ENCODE measurements at regions not wholly inside any gene's neighbourhood (a gene's known extent, or its start where the extent isn't known, plus 50 kb on each side); places are given as distances from the start of the nearest gene placed in this dataset.

- no peak overlapping the region for H3K4me3 ChIP-seq
- H3K27me3 ChIP-seq: no peaks in the 10 kb centered on the region
- H3K9me3 ChIP-seq: peaks cover 1% of the 10 kb centered on the region
- no peaks in the 10 kb centered on the region for H3K36me3 ChIP-seq
- no peak for DNase-seq
- no peak overlapping the region for H3K27ac ChIP-seq
- intact Hi-C loops (cut with DNase I): no loop called here
- no peak for TF ChIP-seq CTCF (IDR thresholded peaks at IDR 0.05)
- no peak for ATAC-seq
- H3K4me1 ChIP-seq: no peaks in the 10 kb centered on the region
These were observed 1439.0 kb upstream of the SPRY2 start for GRCh38 chr13:81779876-81780275.

GRCh38 chr13:81778350-81778749 lies 1437.4 kb upstream of the SPRY2 start:
- Histone ChIP-seq H3K36me3 (no peaks in the 10 kb centered on the region), H3K9me3 (no peaks in the 10 kb centered on the region), H3K4me3 (no peak overlapping the region), H3K4me1 (no peaks in the 10 kb centered on the region), H3K27ac (no peak overlapping the region), H3K27me3 (no peaks in the 10 kb centered on the region)
- ATAC-seq (no peak), DNase-seq (no peak)
- TF ChIP-seq CTCF (IDR thresholded peaks at IDR 0.05): no peak
- intact Hi-C loops (cut with DNase I): no loop called here

- no peaks in the 10 kb centered on the region for H3K9me3 ChIP-seq
- no peaks in the 10 kb centered on the region for H3K4me1 ChIP-seq
- ATAC-seq (no peak), DNase-seq (no peak)
- H3K27me3 ChIP-seq: no peaks in the 10 kb centered on the region
- TF ChIP-seq CTCF (IDR thresholded peaks at IDR 0.05): no peak
- no peaks in the 10 kb centered on the region for H3K36me3 ChIP-seq
- no peak overlapping the region for H3K27ac ChIP-seq
- no peak overlapping the region for H3K4me3 ChIP-seq
- intact Hi-C loops (cut with DNase I): no loop called here
These were observed 1432.3 kb upstream of the SPRY2 start for GRCh38 chr13:81773263-81773662.

GRCh38 chr13:81771951-81772350 lies 1431.0 kb upstream of the SPRY2 start:
- H3K4me3 ChIP-seq: no peak overlapping the region
- no peak for ATAC-seq
- no peaks in the 10 kb centered on the region for H3K9me3 ChIP-seq
- H3K4me1 ChIP-seq: no peaks in the 10 kb centered on the region
- intact Hi-C loops (cut with DNase I): no loop called here
- DNase-seq: no peak
- TF ChIP-seq CTCF (IDR thresholded peaks at IDR 0.05): no peak
- H3K36me3 ChIP-seq: no peaks in the 10 kb centered on the region
- no peak overlapping the region for H3K27ac ChIP-seq
- no peaks in the 10 kb centered on the region for H3K27me3 ChIP-seq

- TF ChIP-seq CTCF (IDR thresholded peaks at IDR 0.05): no peak
- H3K4me3 ChIP-seq: no peak overlapping the region
- no peak for DNase-seq
- intact Hi-C loops (cut with DNase I): no loop called here
- H3K4me1 ChIP-seq: no peaks in the 10 kb centered on the region
- no peaks in the 10 kb centered on the region for H3K27me3 ChIP-seq
- no peaks in the 10 kb centered on the region for H3K36me3 ChIP-seq
- H3K9me3 ChIP-seq: no peaks in the 10 kb centered on the region
- no peak overlapping the region for H3K27ac ChIP-seq
- ATAC-seq: no peak
These were observed 1430.1 kb upstream of the SPRY2 start for GRCh38 chr13:81770868-81771505.

- Histone ChIP-seq H3K27me3 (no peaks in the 10 kb centered on the region), H3K36me3 (no peaks in the 10 kb centered on the region), H3K27ac (no peak overlapping the region), H3K4me3 (no peak overlapping the region), H3K4me1 (no peaks in the 10 kb centered on the region), H3K9me3 (no peaks in the 10 kb centered on the region)
- intact Hi-C loops (cut with DNase I): no loop called here
- no peak for DNase-seq
- no peak for TF ChIP-seq CTCF (IDR thresholded peaks at IDR 0.05)
- ATAC-seq: no peak
These were observed 1421.5 kb upstream of the SPRY2 start for GRCh38 chr13:81762449-81762848.
